ENCODE measurements at regions not wholly inside any gene's neighbourhood (a gene's known extent, or its start where the extent isn't known, plus 50 kb on each side); places are given as distances from the start of the nearest gene placed in this dataset.

- Mint-ChIP-seq H3K9me3 (ENCODE audit: unreplicated experiment) (peaks cover 2% of the 10 kb centered on the region), H3K4me1 (ENCODE audit: low read depth, unreplicated experiment) (no peaks in the 10 kb centered on the region), H3K27me3 (ENCODE audit: unreplicated experiment) (no peaks in the 10 kb centered on the region), H3K4me3 (ENCODE audit: unreplicated experiment) (no peak overlapping the region), H3K36me3 (ENCODE audit: unreplicated experiment) (no peaks in the 10 kb centered on the region), H3K27ac (ENCODE audit: unreplicated experiment) (no peak overlapping the region)
- DNase-seq, result no peak
- TF ChIP-seq CTCF (IDR thresholded peaks at IDR 0.05; ENCODE audit: partially characterized antibody, unreplicated experiment), result no peak
Observed at GRCh38 chr6:88360203-88360797, 194.2 kb upstream of the CNR1 start.

DNA sequence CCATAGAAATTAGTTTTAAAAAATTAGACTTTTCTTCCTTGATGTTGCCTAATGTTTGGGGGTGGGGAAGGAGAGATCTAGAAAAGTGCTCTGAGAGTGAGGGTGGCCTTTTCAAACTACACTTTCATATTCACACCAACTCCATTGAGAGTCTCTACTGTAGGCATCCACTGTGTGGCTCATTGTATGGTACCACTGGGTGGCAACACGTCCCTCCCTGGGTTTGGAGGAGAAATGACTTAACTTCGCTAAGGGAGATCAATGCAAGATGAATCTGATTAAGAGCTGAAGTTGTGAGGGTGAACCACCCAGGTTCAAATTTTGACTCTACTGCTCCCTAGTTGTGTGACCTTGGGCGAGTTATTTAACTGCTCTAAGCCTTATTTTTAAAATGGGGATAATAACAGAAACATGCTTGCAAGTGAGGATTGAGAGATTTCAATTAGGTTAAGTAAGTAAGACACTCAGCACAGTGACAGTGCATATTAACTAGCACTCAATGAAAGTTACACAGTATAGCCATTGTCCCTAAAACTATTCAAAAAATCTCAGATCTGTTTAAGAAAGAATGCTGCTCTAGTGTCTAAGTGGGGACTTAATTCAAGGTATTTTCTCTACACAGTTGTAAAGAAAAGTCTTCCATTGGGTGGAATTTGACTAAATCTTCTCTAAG, 193.5 kb upstream of the CNR1 start:
- no peak for TF ChIP-seq CTCF (IDR thresholded peaks at IDR 0.05; ENCODE audit: partially characterized antibody, unreplicated experiment)
- DNase-seq, result no peak
- Mint-ChIP-seq H3K9me3 (ENCODE audit: unreplicated experiment) (peaks cover 4% of the 10 kb centered on the region), H3K36me3 (ENCODE audit: unreplicated experiment) (no peaks in the 10 kb centered on the region), H3K4me3 (ENCODE audit: unreplicated experiment) (no peak overlapping the region), H3K4me1 (ENCODE audit: low read depth, unreplicated experiment) (no peaks in the 10 kb centered on the region), H3K27me3 (ENCODE audit: unreplicated experiment) (no peaks in the 10 kb centered on the region), H3K27ac (ENCODE audit: unreplicated experiment) (no peak overlapping the region)

DNA sequence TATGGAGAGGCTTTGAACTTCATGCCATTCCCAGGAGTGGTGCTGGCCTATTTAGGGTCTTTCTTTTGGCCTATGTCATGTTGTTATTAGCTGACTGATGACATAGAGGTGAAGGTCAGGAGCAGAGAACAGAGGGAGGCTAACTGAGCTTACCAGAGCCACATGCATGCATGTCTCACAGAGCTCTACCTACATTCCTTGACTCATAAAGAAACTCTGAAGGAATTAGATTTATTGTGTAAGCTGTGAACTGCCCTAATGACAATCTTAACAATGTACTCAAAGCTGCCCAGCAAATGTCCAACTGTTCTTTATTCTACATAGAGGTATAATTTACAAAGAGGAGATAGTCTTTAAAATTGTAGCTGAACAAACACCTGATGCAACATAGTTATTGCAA, 192.7 kb upstream of the CNR1 start:
- Mint-ChIP-seq H3K4me3 (ENCODE audit: unreplicated experiment) (no peak overlapping the region), H3K4me1 (ENCODE audit: low read depth, unreplicated experiment) (no peaks in the 10 kb centered on the region), H3K27me3 (ENCODE audit: unreplicated experiment) (no peaks in the 10 kb centered on the region), H3K9me3 (ENCODE audit: unreplicated experiment) (peaks cover 4% of the 10 kb centered on the region), H3K27ac (ENCODE audit: unreplicated experiment) (no peak overlapping the region), H3K36me3 (ENCODE audit: unreplicated experiment) (no peaks in the 10 kb centered on the region)
- no peak for TF ChIP-seq CTCF (IDR thresholded peaks at IDR 0.05; ENCODE audit: partially characterized antibody, unreplicated experiment)
- DNase-seq, result no peak

GRCh38 chr6:88349511-88349910, 183.4 kb upstream of the CNR1 start:
- no peak for TF ChIP-seq CTCF (IDR thresholded peaks at IDR 0.05; ENCODE audit: partially characterized antibody, unreplicated experiment)
- peaks cover 10% of the 10 kb centered on the region for H3K36me3 Mint-ChIP-seq (ENCODE audit: unreplicated experiment)
- peaks cover 4% of the 10 kb centered on the region for H3K9me3 Mint-ChIP-seq (ENCODE audit: unreplicated experiment)
- no peaks in the 10 kb centered on the region for H3K4me1 Mint-ChIP-seq (ENCODE audit: low read depth, unreplicated experiment)
- H3K27me3 Mint-ChIP-seq (ENCODE audit: unreplicated experiment), result no peaks in the 10 kb centered on the region
- H3K27ac Mint-ChIP-seq (ENCODE audit: unreplicated experiment), result no peak overlapping the region
- no peak for DNase-seq
- H3K4me3 Mint-ChIP-seq (ENCODE audit: unreplicated experiment), result no peak overlapping the region

DNA sequence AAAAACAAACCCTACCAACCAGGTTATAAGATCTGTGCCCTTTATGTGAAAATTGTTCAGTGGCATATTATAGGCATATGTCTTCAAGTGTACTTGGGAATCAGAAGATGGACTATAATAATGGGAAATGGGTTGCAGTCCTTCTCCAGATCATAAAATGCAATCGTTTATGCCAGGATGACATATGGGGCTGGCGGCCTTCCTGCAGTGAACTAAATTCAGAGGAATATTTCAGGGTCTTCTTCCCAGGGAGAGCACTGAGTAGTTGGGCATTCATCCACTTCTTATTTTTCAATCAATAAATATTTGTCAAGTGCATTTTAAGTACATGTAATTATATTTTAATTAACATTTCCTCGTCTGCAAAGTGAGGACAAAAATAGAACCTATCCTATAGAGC, 176.2 kb upstream of the CNR1 start:
- DNase-seq, result no peak
- no peak overlapping the region for H3K27ac Mint-ChIP-seq (ENCODE audit: unreplicated experiment)
- no peaks in the 10 kb centered on the region for H3K36me3 Mint-ChIP-seq (ENCODE audit: unreplicated experiment)
- TF ChIP-seq CTCF (IDR thresholded peaks at IDR 0.05; ENCODE audit: partially characterized antibody, unreplicated experiment), result no peak
- H3K9me3 Mint-ChIP-seq (ENCODE audit: unreplicated experiment), result no peaks in the 10 kb centered on the region
- no peaks in the 10 kb centered on the region for H3K27me3 Mint-ChIP-seq (ENCODE audit: unreplicated experiment)
- H3K4me1 Mint-ChIP-seq (ENCODE audit: low read depth, unreplicated experiment), result no peaks in the 10 kb centered on the region
- H3K4me3 Mint-ChIP-seq (ENCODE audit: unreplicated experiment), result no peak overlapping the region

Data from glutamatergic neuron (in vitro differentiated cells).